Mesothelial cell of epicardium (in vitro differentiated cells): ENCODE measurements at regions not wholly inside any gene's neighbourhood (a gene's known extent, or its start where the extent isn't known, plus 50 kb on each side); places are given as distances from the start of the nearest gene placed in this dataset.

Source experiments
- DNase-seq, 2 experiments: peaks; one replicate each; pipeline ENCODE4 v3.0.0; 2021; ENCODE audit warnings: low spot score in 2 of 2; ENCODE audit not compliant: unreplicated experiment in 2 of 2
- H3K27ac Mint-ChIP-seq: 2 replicates; pipeline ENCODE4 v1.8.0; 2021; ENCODE audit warnings: mixed read lengths
- H3K27me3 Mint-ChIP-seq: 2 replicates; pipeline ENCODE4 v1.8.0; 2021; ENCODE audit warnings: low read depth, mixed read lengths
- H3K36me3 Mint-ChIP-seq: 2 replicates; pipeline ENCODE4 v1.8.0; 2021; ENCODE audit warnings: mixed read lengths
- H3K4me1 Mint-ChIP-seq: 2 replicates; pipeline ENCODE4 v1.8.0; 2021; ENCODE audit warnings: mixed read lengths
- H3K4me3 Mint-ChIP-seq: 2 replicates; pipeline ENCODE4 v1.8.0; 2021; ENCODE audit warnings: mild to moderate bottlenecking, moderate library complexity, mixed read lengths
- H3K9me3 Mint-ChIP-seq: 2 replicates; pipeline ENCODE4 v1.8.0; 2021; ENCODE audit warnings: mixed read lengths
- CTCF ChIP-seq: fragments of 200-600 bp; sonication (generic); IDR thresholded peaks from one replicate; pipeline ENCODE4 v1.5.0; 2021; ENCODE audit warnings: antibody characterized with exemption; ENCODE audit not compliant: unreplicated experiment

- TF ChIP-seq CTCF, result no peak
Measured at GRCh38 chr1:30327370-30328099, 395.9 kb downstream of the MATN1 start.

GRCh38 chr1:30325999-30326398, 397.4 kb downstream of the MATN1 start:
- Mint-ChIP-seq H3K9me3 (no peaks in the 10 kb centered on the region), H3K4me1 (no peaks in the 10 kb centered on the region), H3K27ac (no peak overlapping the region), H3K4me3 (no peak overlapping the region), H3K27me3 (peaks cover 21% of the 10 kb centered on the region), H3K36me3 (no peaks in the 10 kb centered on the region)
- TF ChIP-seq CTCF, result no peak
- DNase-seq, result no peak

More at GRCh38 chr1:30327370-30328099, 395.9 kb downstream of the MATN1 start:
- no peaks in the 10 kb centered on the region for H3K4me1 Mint-ChIP-seq
- H3K4me3 Mint-ChIP-seq, result no peak overlapping the region
- DNase-seq, result peak in 1 of 2 experiments; percentile 13
- H3K9me3 Mint-ChIP-seq, result no peaks in the 10 kb centered on the region
- no peak overlapping the region for H3K27ac Mint-ChIP-seq
- no peaks in the 10 kb centered on the region for H3K36me3 Mint-ChIP-seq
- peaks cover 26% of the 10 kb centered on the region for H3K27me3 Mint-ChIP-seq

GRCh38 chr1:30325085-30325935, 398.1 kb downstream of the MATN1 start:
- Mint-ChIP-seq H3K27me3 (peaks cover 20% of the 10 kb centered on the region), H3K4me3 (no peak overlapping the region), H3K36me3 (no peaks in the 10 kb centered on the region), H3K27ac (no peak overlapping the region), H3K4me1 (no peaks in the 10 kb centered on the region), H3K9me3 (no peaks in the 10 kb centered on the region)
- TF ChIP-seq CTCF, result no peak
- DNase-seq, result no peak

GRCh38 chr1:30324251-30325084, 398.9 kb downstream of the MATN1 start:
- no peak overlapping the region for H3K27ac Mint-ChIP-seq
- no peaks in the 10 kb centered on the region for H3K4me1 Mint-ChIP-seq
- DNase-seq, result no peak

More at GRCh38 chr1:30324251-30325084, 398.9 kb downstream of the MATN1 start:
- no peak for TF ChIP-seq CTCF
- H3K9me3 Mint-ChIP-seq, result no peaks in the 10 kb centered on the region
- H3K36me3 Mint-ChIP-seq, result no peaks in the 10 kb centered on the region
- H3K27me3 Mint-ChIP-seq, result peaks cover 20% of the 10 kb centered on the region
- H3K4me3 Mint-ChIP-seq, result no peak overlapping the region
